Small intestine (tissue), 7 donors: ENCODE measurements at regions not wholly inside any gene's neighbourhood (a gene's known extent, or its start where the extent isn't known, plus 50 kb on each side); places are given as distances from the start of the nearest gene placed in this dataset.

Experiments used
- DNase-seq, 2 donors: peaks; one replicate each; pipeline versions ENCODE4 v3.0.0 to v3.0.0-alpha.2; 2013
- FAIRE-seq: peaks from 2 replicates; lab custom pipeline; 2012; peaks lifted over from hg19 to GRCh38; lab: Jason Lieb, UNC
- H3K27ac ChIP-seq, 3 donors: one replicate each; pipeline ENCODE4 v1.5.1; 2013; ENCODE audit warnings: low read length in 2 of 3, mild to moderate bottlenecking in 2 of 3, control low read depth in 1 of 3, inconsistent platforms in 1 of 3, low read depth in 1 of 3, moderate library complexity in 1 of 3
- H3K27me3 ChIP-seq, 3 donors: one replicate each; pipeline ENCODE4 v1.6.1; 2013; ENCODE audit warnings: low read length in 3 of 3, inconsistent platforms in 1 of 3; ENCODE audit not compliant: control insufficient read depth in 3 of 3, insufficient read depth in 3 of 3
- H3K36me3 ChIP-seq, 3 donors: one replicate each; pipeline ENCODE4 v1.6.1; 2013; ENCODE audit warnings: low read length in 3 of 3, inconsistent platforms in 1 of 3, low read depth in 1 of 3, mild to moderate bottlenecking in 1 of 3, moderate library complexity in 1 of 3; ENCODE audit not compliant: control insufficient read depth in 3 of 3, insufficient read depth in 2 of 3
- H3K4me1 ChIP-seq, 3 donors: one replicate each; pipeline ENCODE4 v1.6.1; 2013; ENCODE audit warnings: low read length in 2 of 3, inconsistent platforms in 1 of 3, low read depth in 1 of 3, mild to moderate bottlenecking in 1 of 3, moderate library complexity in 1 of 3; ENCODE audit not compliant: control insufficient read depth in 3 of 3, insufficient read depth in 2 of 3
- H3K4me3 ChIP-seq, 3 donors: one replicate each; pipeline ENCODE4 v1.5.1; 2013; ENCODE audit warnings: low read length in 3 of 3, control low read depth in 1 of 3, inconsistent platforms in 1 of 3, low read depth in 1 of 3, mild to moderate bottlenecking in 1 of 3, moderate library complexity in 1 of 3
- H3K9me3 ChIP-seq, 2 donors: one replicate each; pipeline ENCODE4 v1.6.1; 2013; ENCODE audit warnings: low read depth in 1 of 2, low read length in 1 of 2; ENCODE audit not compliant: control insufficient read depth in 2 of 2, insufficient read depth in 1 of 2
- WGBS, 3 donors: extraction: QIAGEN DNeasy Blood & Tissue Kit; methylation state at CpG; one replicate each; pipeline ENCODE4 v1.1.7; 2013; 5-methylcytosine and 5-hydroxymethylcytosine counted together
- donor health status: healthy with polysubstance abuse.
- donor health status: control.
- donor health status: control.
- donor health status: Bipolar disorder and iron deficiency.
- donor health status: healthy.

DNA sequence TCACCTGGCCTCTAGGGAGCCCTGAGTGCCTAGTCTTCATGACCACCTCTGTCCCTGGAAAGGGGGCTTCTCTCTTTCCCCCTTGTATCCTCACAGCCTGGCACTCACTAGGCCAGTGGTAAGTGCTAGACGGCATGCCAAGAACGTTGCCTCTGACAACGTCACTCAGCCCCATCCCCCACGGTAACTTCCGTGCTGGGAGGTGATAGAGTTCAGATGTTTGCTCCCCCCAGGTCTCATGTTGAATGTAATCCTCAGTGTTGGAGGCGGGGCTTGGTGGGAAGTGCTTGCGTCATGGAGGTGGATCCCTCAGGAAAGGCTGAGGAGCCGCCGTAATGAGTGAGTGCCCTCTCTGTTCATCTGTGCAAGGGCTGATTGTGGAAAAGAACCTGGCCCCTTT, 343.3 kb upstream of the MKI67 start:
- H3K4me3 ChIP-seq, result no peak overlapping the region
- 68 to 73% (median 71%) methylated on average over 9 of the region's 9 CpGs for WGBS, 3 donors
- DNase-seq (no peak), FAIRE-seq (no peak)
- no peaks in the 10 kb centered on the region for H3K4me1 ChIP-seq
- no peaks in the 10 kb centered on the region for H3K36me3 ChIP-seq
- no peaks in the 10 kb centered on the region for H3K9me3 ChIP-seq
- no peak overlapping the region for H3K27ac ChIP-seq
- no peaks in the 10 kb centered on the region for H3K27me3 ChIP-seq

DNA sequence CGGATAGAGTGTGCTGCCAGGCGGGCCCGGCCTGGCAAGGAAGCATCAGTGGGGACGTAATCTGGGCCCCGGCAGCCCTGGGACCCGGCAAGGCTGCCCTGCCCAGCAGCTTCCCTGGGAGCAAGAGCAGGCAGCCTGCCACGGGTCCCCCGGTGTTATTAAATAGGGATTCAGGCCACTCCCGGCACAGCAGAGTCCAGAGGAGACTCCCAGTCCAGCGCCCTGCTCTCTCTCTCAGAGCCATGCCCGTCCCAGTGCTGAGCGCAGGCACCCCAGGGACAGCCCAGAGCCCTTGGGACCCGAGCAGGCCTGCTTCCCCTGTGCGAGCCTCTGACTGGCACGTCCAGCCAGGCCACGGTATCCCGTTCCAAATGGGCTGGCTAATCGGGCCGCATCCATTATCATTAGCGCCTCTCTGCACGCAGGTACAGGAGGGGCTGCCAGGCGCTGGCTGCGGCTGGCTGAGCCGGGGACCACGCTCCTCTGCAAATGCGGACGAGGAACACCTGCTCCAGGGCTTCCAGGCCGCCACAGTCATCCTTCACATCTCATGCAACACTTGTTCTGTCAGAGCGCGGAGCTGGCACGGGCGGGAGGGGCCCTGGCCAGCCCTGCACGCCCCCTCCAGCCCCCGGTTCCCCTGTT, 344.2 kb upstream of the MKI67 start:
- Histone ChIP-seq H3K4me3 (no peak overlapping the region), H3K4me1 (no peaks in the 10 kb centered on the region), H3K27ac (no peak overlapping the region), H3K36me3 (no peaks in the 10 kb centered on the region), H3K27me3 (no peaks in the 10 kb centered on the region), H3K9me3 (no peaks in the 10 kb centered on the region)
- DNase-seq (no peak), FAIRE-seq (no peak)
- 80 to 82% (median 81%) methylated on average over 33 to 34 of the region's 34 CpGs for WGBS, 3 donors

DNA sequence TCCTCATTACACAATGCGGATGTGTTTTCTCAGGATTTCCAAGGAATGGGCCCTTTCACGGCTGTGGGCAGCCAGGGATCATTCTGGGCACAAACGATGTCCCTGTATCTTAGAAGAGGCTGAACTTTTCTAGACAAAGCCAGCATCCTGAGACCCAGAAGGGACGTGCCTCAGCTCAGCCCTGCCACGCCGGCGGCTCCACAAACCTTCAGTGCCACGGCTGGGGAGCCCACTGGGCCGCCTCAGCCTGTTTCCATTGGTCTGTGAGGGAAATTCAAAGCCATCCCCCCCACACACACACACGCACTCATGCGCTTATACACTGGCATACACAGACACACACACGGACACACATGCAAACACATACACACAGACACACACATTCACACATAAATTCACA, 344.9 kb upstream of the MKI67 start:
- Histone ChIP-seq H3K4me3 (no peak overlapping the region), H3K27ac (no peak overlapping the region), H3K9me3 (no peaks in the 10 kb centered on the region), H3K36me3 (no peaks in the 10 kb centered on the region), H3K4me1 (no peaks in the 10 kb centered on the region), H3K27me3 (no peaks in the 10 kb centered on the region)
- FAIRE-seq, result no peak
- DNase-seq, result no peak
- WGBS, 3 donors, result 83 to 87% (median 85%) methylated on average over 12 of the region's 12 CpGs

DNA sequence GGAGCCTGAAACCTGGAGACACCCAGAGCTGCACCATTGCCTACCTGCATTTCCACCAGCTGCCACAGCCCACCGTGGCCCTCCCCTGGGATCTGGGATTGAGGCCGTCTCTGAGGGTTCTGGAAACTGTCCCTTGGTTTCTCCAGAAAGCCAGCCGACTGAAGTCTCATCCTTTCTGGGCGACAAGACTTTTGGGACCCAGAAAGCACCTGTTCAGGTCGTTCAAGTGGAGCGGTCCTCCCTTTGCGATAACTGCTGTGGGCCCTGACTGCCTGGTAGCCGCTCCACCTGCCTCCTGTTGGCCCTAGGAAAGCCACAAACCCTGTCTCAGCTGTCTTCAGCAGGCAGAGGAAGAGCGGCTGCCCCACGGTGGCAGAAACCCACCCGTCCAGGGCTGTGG, 346.0 kb upstream of the MKI67 start:
- H3K4me1 ChIP-seq, result no peaks in the 10 kb centered on the region
- FAIRE-seq, result no peak
- WGBS, 3 donors, result 77 to 88% (median 85%) methylated on average over 11 of the region's 11 CpGs
- H3K9me3 ChIP-seq, result no peaks in the 10 kb centered on the region
- no peak for DNase-seq
- H3K27ac ChIP-seq, result no peak overlapping the region
- no peaks in the 10 kb centered on the region for H3K36me3 ChIP-seq
- H3K4me3 ChIP-seq, result no peak overlapping the region
- no peaks in the 10 kb centered on the region for H3K27me3 ChIP-seq

DNA sequence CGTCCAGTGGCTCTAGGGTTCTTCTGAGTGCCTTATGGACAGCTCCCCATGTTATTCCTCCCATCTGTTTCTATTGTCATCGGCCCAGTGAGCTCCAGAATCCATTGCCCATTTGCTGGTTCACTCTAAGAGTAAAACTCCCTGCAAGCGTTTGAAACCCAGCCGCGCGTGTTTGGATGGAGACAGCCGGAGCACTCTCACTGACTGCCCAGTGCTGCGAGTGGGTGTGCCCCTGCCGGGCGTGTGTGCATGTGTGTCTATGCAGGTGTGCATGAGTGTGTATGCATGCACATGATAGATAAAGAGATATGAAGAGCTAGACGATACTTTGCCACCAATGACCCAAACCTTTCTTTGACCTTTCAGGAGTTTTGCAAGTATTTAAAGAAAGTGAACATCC, 347.2 kb upstream of the MKI67 start:
- Histone ChIP-seq H3K36me3 (no peaks in the 10 kb centered on the region), H3K9me3 (no peaks in the 10 kb centered on the region), H3K4me3 (no peak overlapping the region), H3K27me3 (no peaks in the 10 kb centered on the region), H3K27ac (no peak overlapping the region), H3K4me1 (no peaks in the 10 kb centered on the region)
- DNase-seq (no peak), FAIRE-seq (no peak)
- 74 to 88% (median 80%) methylated on average over 11 of the region's 11 CpGs for WGBS, 3 donors

DNA sequence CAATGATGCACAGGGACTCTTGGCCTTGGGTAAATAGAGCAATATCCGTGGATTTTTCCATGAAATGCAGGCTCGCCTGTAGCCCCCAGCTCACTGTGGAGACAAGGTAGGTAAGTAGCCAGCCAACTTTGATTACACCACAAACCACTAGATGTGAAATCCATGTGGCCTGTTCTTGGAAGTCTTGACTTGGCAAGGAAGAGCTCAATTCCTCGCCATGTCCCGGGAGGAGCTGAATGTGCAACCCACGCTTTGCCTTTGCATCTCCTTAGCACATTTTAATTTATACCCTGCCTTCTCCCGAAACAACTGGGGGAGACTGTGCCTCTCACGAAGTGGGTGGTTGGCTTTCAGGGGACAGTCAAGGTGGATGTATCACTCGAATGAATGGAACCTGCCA, 347.7 kb upstream of the MKI67 start:
- FAIRE-seq, result no peak
- 77 to 85% (median 81%) methylated on average over 8 of the region's 8 CpGs for WGBS, 3 donors

DNA sequence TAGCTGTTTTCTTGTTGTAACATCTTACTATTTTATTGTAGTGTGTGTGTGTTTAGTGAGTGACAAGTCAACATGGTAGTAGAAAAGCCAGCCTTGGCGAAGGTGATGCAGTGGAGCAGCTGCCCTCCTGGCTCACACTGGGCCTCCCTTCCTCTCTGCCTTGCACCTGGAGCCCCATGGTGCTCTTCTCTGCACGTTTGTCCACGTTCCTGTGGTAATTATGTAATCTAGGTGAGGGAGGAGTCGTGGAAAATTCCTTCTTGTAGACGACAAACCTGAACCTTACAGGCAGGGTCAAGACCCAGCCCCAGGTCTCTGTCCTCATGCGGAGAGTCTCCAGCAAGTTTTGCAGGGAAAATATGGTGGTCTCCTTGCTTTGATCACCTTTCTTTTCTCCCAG, 348.3 kb upstream of the MKI67 start:
- FAIRE-seq (no peak), DNase-seq (no peak)
- Histone ChIP-seq H3K4me1 (no peaks in the 10 kb centered on the region), H3K4me3 (no peak overlapping the region), H3K36me3 (no peaks in the 10 kb centered on the region), H3K27me3 (no peaks in the 10 kb centered on the region), H3K27ac (no peak overlapping the region), H3K9me3 (no peaks in the 10 kb centered on the region)
- 36 to 61% (median 44%) methylated on average over 6 of the region's 6 CpGs for WGBS, 3 donors

More for the DNA sequence above, 347.7 kb upstream of the MKI67 start:
- Histone ChIP-seq H3K4me1 (no peaks in the 10 kb centered on the region), H3K27ac (no peak overlapping the region), H3K36me3 (no peaks in the 10 kb centered on the region), H3K27me3 (no peaks in the 10 kb centered on the region), H3K4me3 (no peak overlapping the region), H3K9me3 (no peaks in the 10 kb centered on the region)
- no peak for DNase-seq

DNA sequence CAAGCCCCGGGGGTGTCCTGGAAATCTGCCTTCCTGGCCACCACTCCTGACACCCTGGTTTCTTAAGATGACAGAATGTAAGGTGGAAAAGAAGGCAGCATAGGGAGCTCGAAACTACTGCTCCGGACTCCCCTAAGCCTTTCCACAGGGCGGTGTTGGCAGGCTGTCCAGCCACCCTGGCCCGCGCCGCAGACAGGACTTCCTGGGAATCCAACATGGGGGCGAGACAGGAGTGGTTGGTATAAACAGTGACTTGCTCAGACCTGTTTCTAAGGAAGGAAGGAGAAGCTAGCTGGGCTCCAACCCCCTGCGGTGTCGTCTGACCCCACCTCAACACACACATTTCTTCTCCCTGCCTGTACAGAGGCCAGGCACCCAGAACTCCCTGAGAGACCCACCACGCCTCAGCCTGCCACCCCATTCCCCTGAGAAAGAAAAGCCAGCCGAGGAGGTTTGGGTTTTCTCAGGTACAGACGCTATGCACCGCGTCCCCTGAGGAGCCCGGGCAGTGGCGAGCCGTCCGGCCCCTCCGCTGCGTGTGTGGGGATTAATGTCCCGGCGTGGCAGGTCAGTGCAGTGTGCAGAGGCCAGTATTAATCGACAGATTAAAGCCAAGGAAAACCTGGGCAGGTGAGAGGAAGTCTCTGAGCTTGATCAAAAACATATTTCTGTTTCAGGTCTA, 349.6 kb upstream of the MKI67 start:
- Histone ChIP-seq H3K27me3 (peaks cover 0 to 2% (median 0%) of the 10 kb centered on the region in 3 donors), H3K4me1 (no peaks in the 10 kb centered on the region), H3K4me3 (no peak overlapping the region), H3K36me3 (no peaks in the 10 kb centered on the region), H3K27ac (no peak overlapping the region), H3K9me3 (no peaks in the 10 kb centered on the region)
- no peak for FAIRE-seq
- WGBS, 3 donors, result 81 to 87% (median 86%) methylated on average over 24 of the region's 24 CpGs
- no peak for DNase-seq

DNA sequence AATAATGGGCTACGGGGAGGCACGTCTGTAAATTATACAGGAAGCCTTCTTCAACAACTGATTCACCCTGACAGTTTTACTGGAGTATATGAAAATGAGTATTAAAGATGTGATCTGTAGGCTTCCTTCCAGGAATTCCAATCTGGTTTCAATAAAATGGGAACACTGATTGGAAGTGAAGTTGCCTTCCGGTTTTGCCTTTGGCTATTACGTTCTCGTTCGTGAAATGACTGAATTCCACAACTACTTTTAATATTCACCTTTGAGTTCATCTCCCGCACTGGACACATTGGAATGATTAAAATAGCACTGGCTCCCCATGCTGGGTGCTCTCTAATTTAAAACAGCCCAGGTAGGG, 350.1 kb upstream of the MKI67 start:
- DNase-seq, result no peak
- Histone ChIP-seq H3K27ac (no peak overlapping the region), H3K4me1 (no peaks in the 10 kb centered on the region), H3K27me3 (peaks cover 0 to 2% (median 0%) of the 10 kb centered on the region in 3 donors), H3K4me3 (no peak overlapping the region), H3K36me3 (no peaks in the 10 kb centered on the region), H3K9me3 (no peaks in the 10 kb centered on the region)
- FAIRE-seq, result no peak
- WGBS, 3 donors, result 86 to 90% (median 88%) methylated on average over 7 of the region's 7 CpGs
